ENCODE measurements at regions not wholly inside any gene's neighbourhood (a gene's known extent, or its start where the extent isn't known, plus 50 kb on each side); places are given as distances from the start of the nearest gene placed in this dataset.

GRCh38 chr1:112057736-112058135, 68.3 kb upstream of the KCND3 start:
- no peak for TF ChIP-seq CTCF (IDR thresholded peaks at IDR 0.05)
- TF ChIP-seq EZH2 (IDR thresholded peaks at IDR 0.05; ENCODE audit: borderline replicate concordance, insufficient read depth, low read depth, low read length, poor library complexity, severe bottlenecking) = no peak
